ENCODE measurements at regions not wholly inside any gene's neighbourhood (a gene's known extent, or its start where the extent isn't known, plus 50 kb on each side); places are given as distances from the start of the nearest gene placed in this dataset.
"Not testable (repeated sequence)": the region's sequence is repeated elsewhere in the genome, so short reads cannot be mapped to it uniquely, and the experiment has no call there.

- TF ChIP-seq CTCF (conservative IDR thresholded peaks at IDR 0.05; ENCODE audit: low read depth, low read length); EZH2 (IDR thresholded peaks at IDR 0.05; ENCODE audit: low read length, unreplicated experiment): not testable (repeated sequence)
Observed at GRCh38 chr5:158227314-158227713, 368.4 kb upstream of the CLINT1 start.

Measured in PC-3 (cell line).